Nucleus accumbens (tissue), 56 donors: ENCODE measurements at regions not wholly inside any gene's neighbourhood (a gene's known extent, or its start where the extent isn't known, plus 50 kb on each side); places are given as distances from the start of the nearest gene placed in this dataset.
"Not testable (repeated sequence)": the region's sequence is repeated elsewhere in the genome, so short reads cannot be mapped to it uniquely, and the experiment has no call there.

Source experiments
- DNase-seq, 56 donors: peaks; one replicate each; lab custom pipeline; 2025; lab: John Stamatoyannopoulos, UW

DNA sequence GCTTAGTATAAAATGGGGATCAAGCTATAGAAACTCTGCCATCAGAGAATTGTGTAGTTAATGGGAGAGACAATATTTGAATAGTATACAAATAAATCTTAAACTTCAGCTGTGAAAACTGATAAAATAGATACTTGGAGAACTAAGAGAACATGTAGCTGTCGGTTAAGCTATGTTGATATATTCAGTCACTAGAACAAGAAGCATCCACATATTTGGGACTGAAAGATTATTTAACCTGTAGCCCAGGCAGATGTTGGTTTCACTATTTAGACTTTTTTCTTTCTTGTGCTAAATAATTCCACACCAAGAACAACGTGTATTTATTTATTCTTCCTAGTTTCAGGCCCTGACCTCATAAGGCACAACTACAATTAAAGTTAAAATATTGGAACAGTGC lies 521.0 kb upstream of the CCNG1 start:
- DNase-seq = no peak

DNA sequence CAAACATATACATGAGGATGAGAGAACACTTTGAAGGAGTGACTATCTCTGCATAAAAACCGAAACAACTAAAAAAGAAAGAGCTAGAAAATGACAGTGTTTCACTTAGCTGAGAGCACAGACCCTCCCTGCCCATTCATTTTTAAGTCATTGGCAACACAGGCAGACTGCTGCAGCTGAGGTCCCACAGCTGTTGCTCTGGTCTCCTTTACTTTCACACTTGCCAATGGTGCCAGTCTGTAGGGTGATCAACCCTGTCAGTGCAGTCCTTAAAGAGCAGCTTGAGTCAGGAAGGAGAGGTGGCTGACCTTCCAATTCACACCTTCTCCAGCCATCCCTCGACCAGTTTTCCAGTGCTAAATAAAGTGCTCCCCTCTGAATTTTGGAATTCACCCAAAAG lies 508.3 kb upstream of the CCNG1 start:
- DNase-seq = no peak

DNA sequence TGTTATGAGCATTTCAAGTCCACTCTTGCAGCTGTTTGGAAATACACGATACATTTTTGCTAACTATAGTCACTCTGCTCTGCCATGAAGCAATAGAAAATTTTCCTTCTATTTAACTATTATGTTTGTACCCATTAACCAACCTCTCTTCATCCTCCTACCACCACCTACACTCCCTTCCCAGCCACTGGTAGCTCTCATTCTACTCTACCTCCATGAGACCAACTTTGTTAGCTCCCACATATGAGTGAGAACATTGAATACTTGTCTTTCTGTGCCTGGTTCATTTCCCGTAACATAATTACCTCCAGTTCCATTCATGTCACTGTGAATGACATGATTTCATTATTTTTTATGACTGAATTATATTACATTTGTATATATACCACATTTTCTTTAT lies 505.9 kb upstream of the CCNG1 start:
- peak in 3 of 56 donors; percentile 1 to 2 (median 1) for DNase-seq

DNA sequence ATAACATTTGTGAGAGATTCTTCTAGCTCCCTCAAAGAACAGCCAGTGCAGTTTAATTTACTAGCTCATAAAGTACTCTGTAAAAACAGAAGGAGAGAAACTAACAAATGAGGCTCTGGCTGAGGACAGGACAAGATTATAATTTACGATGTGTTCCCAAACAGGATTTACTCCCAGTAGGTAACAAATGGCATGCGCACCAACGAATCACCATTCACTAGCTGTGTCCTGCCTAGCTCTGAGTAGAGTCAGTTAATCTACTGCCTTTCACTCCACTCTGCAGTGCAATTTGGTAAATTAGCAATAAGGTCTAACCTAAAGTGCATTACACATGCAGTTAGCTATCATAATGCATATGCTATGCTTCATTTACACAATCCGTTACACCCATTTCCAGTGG lies 497.4 kb upstream of the CCNG1 start:
- DNase-seq = no peak

DNA sequence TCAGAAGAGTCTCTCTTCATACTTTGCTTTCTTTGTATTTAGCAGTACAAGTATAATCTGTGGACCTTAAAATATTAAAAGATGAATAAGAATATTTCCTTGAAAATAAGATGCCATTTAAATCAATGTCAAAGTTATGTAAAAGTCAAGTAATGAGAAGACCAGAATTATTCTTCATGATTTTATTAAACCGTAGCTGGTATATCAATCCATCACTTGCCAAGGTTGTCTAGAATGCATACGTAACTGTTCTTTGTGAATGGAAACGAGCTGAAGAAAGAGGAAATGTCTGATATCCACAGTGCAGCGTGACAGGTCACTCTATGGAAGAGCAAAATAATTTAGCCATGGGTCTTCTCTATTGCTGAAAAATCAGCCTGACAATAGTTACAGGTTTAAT lies 488.7 kb upstream of the CCNG1 start:
- no peak for DNase-seq

DNA sequence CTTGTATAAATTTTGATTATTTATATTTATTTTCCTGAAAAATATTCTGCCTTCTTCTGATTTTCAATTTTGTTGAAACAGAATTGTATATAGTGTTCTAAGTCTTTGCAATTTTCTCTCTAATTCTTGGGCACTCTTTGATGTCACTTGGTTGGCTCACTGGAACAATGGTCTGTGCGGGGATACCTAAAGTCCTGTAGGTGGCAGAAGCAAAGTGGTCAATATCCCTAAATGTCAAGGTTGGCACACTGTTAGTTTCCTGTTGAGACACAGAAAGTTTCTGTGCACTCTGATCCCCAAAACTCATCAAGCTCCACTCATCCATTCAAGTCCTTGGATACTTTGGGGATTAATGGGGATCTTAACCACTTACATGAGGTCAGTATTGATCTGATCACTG lies 480.8 kb upstream of the CCNG1 start:
- DNase-seq = no peak

- not testable (repeated sequence) for DNase-seq
These were observed 473.3 kb upstream of the CCNG1 start for GRCh38 chr5:162964144-162964543.

DNA sequence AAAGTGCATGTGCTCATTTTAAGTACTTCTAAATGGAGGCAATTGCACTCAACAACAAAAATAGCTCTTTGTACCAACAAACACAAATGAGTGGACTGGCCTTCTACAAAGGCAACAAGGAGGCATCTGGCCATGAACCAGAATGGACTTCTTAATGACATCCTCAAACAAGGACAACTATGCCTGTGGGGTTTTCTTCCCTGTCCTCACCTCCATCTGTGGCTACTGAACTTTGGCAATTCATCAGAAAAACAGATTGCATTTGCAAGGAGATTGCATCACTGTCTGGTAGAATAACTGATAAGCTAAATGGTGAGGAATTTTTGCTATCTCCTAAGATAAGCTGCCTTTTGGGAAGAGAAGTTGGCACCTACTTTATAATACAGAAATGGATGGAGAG lies 447.3 kb upstream of the CCNG1 start:
- no peak for DNase-seq

DNA sequence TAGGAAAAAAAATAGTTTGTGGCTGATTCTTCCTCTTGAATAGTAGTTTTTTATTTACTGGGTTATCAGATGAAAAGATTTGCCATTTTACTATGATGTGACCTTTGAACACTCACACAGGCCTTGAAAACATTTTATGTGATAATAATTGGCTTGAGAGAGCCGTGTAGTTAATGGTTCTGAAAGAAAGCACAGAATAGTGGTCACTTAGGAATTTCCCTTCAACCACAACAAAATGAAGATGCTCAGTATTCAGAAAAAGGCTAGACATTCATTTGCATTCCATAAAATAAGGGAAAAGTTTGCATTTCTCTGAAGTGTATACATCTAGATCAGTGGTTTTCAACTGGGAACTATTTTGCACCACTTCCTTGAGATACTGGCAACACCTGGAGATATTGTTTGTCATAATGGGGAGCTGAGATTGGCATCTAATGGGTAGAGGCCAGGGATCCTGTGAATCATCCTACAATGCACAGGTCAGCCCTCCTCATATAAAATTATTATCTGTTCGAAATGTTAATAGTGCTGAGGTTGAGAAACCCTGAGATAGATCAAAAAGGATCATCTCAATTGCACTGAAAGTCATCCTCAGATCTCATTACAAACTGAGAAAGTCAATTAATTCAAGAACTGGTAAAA lies 446.4 kb upstream of the CCNG1 start:
- DNase-seq = no peak

DNA sequence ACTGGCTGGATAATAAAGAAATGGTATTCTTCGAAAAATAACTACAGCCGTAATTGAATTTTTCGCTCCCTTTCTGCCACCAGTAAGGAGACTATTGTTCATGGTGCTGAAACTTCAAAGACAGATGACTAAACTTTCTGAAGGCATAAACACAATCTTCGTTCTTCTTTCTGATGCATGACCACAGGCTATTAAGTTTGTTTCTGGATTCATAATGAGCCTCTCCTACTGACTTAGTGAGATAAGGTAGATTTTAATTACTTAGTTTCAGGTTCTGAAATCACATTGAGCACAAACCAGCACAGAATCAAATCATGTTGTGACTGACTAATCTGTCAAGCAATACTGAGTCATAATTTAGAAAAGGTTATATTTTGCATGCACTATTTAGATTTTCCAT lies 441.8 kb upstream of the CCNG1 start:
- no peak for DNase-seq

- no peak for DNase-seq
These were observed 441.3 kb upstream of the CCNG1 start for GRCh38 chr5:162996053-162996452.

DNA sequence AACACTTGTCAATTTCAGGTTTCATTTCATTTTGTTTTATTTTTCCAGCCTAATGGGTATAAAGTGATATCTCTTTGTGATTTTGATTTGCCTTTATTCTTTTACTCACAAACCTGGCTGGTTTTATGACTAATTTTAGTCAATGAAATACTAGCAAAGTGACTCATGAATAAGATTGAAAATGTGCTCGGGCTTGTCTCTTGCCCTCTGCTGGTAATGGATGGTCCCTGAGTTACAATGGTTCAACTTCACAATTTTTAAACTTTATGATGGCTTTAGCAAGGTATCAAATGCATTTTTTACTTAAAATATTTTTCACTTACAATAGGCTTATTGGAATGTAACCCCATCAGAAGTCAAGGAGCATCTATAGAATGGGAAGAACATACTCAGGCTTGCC lies 431.4 kb upstream of the CCNG1 start:
- DNase-seq = no peak

GRCh38 chr5:163022582-163023128 lies 414.7 kb upstream of the CCNG1 start:
- DNase-seq = no peak

DNA sequence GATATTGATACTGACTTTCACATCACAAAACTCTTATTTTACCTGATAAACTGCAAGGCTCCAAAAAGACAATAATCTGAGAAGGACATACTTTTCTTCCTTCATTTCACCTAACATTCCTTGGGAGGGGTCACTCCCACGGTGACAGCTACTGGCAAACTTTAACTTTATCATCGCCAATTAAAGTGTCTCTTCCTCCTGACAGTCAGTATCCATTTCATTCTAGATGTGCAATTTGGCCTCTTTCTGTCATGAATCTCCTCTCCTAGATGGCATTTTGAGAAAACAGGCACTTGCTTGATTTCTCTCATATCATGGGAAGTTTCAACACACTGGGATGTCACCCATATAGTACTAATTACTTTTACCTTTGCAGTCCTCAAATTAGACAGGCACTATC lies 413.5 kb upstream of the CCNG1 start:
- no peak for DNase-seq

GRCh38 chr5:163024936-163025335 lies 412.5 kb upstream of the CCNG1 start:
- DNase-seq = no peak

DNA sequence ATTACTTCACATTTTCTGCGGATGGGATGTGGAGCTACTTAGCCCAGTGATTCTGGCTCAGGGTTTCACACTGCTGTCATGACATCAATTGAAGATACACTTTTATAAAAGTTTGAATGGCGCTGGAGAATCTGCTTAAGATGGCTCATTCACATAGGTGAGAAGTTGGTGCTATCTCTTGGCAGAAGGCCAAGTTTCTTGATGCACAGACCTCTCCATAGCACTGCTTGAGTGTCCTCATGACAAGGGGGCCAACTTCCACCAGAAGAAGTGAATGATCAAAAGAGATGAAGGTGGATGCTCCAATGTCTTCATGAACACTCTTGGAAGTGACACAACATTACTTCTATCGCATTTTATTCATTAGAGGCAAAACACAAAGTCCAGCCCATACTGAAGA lies 403.7 kb upstream of the CCNG1 start:
- no peak for DNase-seq

DNA sequence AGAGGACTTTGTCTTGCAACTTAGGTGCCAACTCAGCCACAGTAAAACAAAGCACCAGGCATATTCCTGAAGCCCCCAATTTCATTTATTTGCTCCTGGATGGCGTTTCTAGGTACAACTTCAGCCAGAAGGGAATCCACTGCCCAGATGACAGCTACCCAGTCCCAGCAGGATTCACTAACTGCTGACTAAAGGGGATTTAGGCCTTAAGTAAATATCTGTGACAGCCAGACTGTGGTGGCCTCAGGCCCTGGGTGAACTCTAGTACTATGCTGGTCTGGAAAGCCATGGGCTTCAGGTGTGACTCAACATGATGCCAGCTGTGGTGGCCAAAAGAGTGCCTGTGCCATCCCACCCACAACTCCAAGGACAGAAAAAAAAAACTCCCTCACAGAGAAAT lies 396.1 kb upstream of the CCNG1 start:
- DNase-seq = no peak

DNA sequence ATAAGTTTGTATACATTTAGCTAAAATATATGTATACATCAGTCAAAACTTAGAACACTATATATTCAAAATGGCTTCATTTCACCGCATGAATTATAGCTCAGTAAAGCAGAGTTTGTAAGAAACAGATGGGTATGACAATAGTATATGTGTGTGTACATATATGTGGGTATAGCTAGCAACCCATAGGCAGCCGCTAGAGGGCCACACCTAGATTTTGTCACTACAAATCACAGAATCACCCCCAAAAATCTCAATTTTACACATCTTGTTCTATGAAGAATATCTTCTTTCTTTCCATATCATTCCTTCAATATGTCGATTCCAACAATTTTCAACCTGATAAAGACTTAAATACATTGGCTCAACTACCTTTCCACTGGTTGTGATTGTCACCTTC lies 357.8 kb upstream of the CCNG1 start:
- no peak for DNase-seq

GRCh38 chr5:163089230-163089629 lies 348.2 kb upstream of the CCNG1 start:
- no peak for DNase-seq

DNA sequence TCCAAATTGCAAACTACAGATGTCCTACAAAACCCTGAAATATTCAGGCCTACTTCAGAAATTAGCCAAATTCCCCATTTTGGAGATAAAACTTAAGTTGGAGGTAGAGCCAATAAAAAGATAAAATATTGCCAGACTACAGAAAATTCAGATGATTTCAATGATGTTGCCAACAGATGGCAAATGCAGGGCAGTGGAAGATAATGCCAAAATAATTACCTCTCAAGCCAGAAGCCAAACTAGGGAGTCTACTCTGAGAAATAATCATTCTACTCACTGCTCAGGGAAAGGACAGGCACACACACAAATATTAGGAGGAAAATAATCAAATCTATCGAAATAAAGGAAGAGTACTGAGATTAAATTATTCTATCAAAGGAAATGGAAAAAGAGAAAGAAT lies 347.5 kb upstream of the CCNG1 start:
- no peak for DNase-seq

DNA sequence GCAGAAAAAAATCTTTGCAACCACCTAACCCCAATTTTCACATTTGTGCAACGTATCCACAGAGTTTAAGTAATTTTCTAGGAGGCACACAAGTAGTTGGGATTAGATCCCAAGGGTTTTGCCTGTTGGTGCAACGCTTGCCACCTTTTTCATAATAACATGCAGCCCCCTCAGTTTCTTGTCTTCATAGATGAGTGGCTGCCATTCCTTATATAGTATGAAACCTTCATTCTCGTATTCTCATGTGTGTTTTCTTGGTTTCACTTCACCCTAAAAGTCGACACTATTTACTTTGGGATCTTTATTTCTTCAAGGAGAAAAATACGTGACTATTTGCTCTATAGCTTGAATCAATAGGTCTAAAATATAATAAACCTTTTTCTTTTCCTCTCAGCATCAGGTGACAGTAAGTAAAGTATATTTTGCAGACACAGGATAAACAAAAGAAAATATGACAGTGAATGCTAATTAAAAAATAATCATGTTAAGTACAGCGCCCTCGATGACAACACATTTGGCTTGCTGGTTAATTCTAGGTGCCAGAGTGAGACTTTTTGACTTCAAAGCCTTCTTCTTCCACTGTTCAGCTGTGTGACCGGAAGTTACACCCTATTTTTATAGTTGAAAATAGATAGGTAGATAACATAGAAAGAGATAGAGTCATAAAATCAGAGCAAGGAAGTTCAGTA lies 342.8 kb upstream of the CCNG1 start:
- DNase-seq = no peak

GRCh38 chr5:163104464-163104863 lies 332.9 kb upstream of the CCNG1 start:
- no peak for DNase-seq
